ENCODE measurements at regions not wholly inside any gene's neighbourhood (a gene's known extent, or its start where the extent isn't known, plus 50 kb on each side); places are given as distances from the start of the nearest gene placed in this dataset.
"Not testable (repeated sequence)": the region's sequence is repeated elsewhere in the genome, so short reads cannot be mapped to it uniquely, and the experiment has no call there.

DNA sequence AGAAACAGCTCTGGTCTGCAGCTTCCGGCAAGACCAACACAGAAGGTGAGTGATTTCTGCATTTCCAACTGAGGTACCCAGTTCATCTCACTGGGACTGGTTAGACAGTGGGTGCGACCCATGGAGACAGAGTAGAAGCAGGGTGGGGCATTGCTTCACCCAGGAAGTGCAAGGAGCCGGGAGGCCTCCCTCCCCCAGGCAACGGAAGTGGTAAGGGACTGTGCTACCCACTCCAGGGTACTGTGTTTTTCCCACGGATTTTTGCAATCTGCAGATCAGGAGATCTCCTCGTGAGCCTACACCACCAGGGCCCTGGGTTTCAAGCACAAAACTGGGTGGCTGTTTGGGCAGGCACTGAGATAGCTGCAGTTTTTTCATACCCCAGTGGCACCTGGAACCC is 929.9 kb downstream of the SLITRK1 start:
- H3K4me3 ChIP-seq (ENCODE audit: low read length) = not testable (repeated sequence)

DNA sequence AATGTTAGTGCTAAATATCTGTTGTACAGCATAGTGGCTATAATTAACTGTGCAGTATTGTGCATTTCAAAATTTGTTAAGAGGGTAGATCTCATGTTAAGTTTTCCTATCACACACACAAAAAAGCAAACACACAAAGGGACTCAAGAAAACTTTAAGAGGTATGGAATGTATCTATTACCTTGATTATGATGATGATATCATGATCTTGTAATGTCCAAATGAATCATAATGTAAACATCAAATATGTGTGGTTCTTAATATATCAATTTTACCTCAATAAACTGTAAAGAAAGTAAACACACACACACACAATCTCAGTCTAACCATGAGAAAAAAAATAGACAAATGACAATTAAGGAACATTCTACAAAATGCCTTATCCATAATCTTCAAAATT is 934.6 kb downstream of the SLITRK1 start:
- Histone ChIP-seq H3K27ac (ENCODE audit: low read length) (no peak overlapping the region), H3K9me3 (ENCODE audit: control insufficient read depth, low read depth, low read length) (no peaks in the 10 kb centered on the region), H3K4me3 (ENCODE audit: low read length) (no peak overlapping the region), H3K36me3 (ENCODE audit: control insufficient read depth, insufficient read depth, low read length) (no peaks in the 10 kb centered on the region), H3K4me1 (ENCODE audit: control insufficient read depth, insufficient read depth, low read length) (no peaks in the 10 kb centered on the region), H3K27me3 (ENCODE audit: control insufficient read depth, insufficient read depth, low read length) (no peaks in the 10 kb centered on the region)
- DNase-seq = no peak

More for the DNA sequence above, 929.9 kb downstream of the SLITRK1 start:
- not testable (repeated sequence) for H3K27ac ChIP-seq (ENCODE audit: low read length); H3K27me3 ChIP-seq (ENCODE audit: control insufficient read depth, insufficient read depth, low read length); H3K4me1 ChIP-seq (ENCODE audit: control insufficient read depth, insufficient read depth, low read length); H3K36me3 ChIP-seq (ENCODE audit: control insufficient read depth, insufficient read depth, low read length); H3K9me3 ChIP-seq (ENCODE audit: control insufficient read depth, low read depth, low read length); DNase-seq
- no CpG with 5 or more reads among the region's 6 CpGs for WGBS (ENCODE audit: insufficient coverage, low lambda C conversion rate)

DNA sequence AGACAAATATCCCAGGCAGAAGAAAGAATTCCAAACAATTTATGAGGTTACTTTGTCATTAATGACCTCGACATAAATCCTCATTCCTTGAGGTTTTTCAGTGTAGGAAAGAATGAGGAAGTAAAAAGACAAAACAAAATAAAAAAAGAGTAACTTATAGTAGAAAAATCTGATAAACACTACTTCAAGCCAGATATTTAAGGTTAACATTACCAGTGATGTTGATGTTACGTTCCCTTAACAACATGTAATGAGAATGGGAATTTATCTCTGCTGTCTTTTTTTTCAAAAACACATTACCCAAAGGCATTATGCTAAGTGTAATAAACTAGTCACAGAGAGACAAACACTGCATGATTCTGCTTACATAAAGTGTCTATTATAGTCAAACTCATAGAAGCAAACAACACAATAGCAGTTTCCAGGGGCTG is 935.1 kb downstream of the SLITRK1 start:
- no peaks in the 10 kb centered on the region for H3K4me1 ChIP-seq (ENCODE audit: control insufficient read depth, insufficient read depth, low read length)
- DNase-seq = no peak
- H3K27me3 ChIP-seq (ENCODE audit: control insufficient read depth, insufficient read depth, low read length) = no peaks in the 10 kb centered on the region
- H3K27ac ChIP-seq (ENCODE audit: low read length) = no peak overlapping the region
- no peaks in the 10 kb centered on the region for H3K36me3 ChIP-seq (ENCODE audit: control insufficient read depth, insufficient read depth, low read length)
- no CpG with 5 or more reads among the region's 2 CpGs for WGBS (ENCODE audit: insufficient coverage, low lambda C conversion rate)
- no peaks in the 10 kb centered on the region for H3K9me3 ChIP-seq (ENCODE audit: control insufficient read depth, low read depth, low read length)
- H3K4me3 ChIP-seq (ENCODE audit: low read length) = no peak overlapping the region

DNA sequence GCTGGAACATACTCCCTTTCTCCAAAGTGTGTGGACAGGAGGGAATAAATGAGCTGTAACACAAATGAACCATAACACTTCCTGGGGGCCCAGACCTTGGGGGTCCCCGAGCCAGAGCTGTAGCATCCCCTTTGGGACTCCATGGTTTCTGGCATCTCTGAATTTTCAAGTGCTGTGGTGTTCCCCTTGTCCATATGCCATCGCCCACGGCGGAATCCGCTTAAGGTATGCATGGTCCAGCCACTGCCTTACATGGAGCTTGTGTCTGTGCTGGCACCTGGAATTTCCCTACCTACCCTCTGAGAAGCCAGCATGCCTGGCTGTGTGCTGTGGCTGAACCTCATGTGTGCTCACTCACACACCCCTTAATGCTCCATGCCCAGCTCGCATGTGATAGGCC is 943.6 kb downstream of the SLITRK1 start:
- Histone ChIP-seq H3K36me3 (ENCODE audit: control insufficient read depth, insufficient read depth, low read length) (no peaks in the 10 kb centered on the region), H3K27me3 (ENCODE audit: control insufficient read depth, insufficient read depth, low read length) (no peaks in the 10 kb centered on the region), H3K4me3 (ENCODE audit: low read length) (no peak overlapping the region), H3K4me1 (ENCODE audit: control insufficient read depth, insufficient read depth, low read length) (no peaks in the 10 kb centered on the region), H3K9me3 (ENCODE audit: control insufficient read depth, low read depth, low read length) (no peaks in the 10 kb centered on the region), H3K27ac (ENCODE audit: low read length) (no peak overlapping the region)
- no peak for DNase-seq
- WGBS (ENCODE audit: insufficient coverage, low lambda C conversion rate) = no CpG with 5 or more reads among the region's 6 CpGs

DNA sequence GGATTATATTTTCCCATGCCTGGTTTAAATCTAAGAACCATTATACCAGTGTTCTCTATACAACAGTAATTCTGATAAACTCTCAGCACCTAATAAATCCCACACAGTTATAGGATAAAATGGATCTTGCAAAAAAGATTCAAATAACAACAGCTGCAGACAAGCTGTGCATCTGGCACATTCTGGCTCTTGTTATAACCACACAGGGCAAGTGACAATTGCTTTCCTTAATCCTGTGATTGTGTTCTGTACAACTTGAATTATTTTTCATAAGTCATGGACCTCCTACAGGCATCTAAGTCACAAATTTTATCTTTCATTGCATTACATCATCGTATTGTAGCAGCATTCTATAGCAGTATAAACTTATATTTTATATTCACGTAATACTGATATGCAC is 948.3 kb downstream of the SLITRK1 start:
- no peak for DNase-seq

DNA sequence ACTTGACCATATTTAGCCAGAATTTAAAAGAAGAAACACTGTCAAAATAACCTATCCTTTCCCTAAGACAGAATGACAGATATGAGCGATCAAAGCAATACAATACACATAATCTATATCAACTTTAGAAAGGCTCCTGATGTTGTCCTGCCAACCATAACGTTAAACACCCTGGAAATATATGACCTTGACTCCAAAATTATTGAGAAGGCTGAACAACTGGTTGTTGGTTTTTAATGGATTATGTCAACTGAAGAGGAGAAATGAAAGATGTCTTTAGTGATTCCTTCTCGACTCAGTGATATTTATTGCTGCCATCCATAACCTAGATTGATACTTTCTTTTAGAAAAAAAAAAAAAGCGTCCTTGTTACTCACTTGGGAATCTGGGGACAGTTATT is 957.2 kb downstream of the SLITRK1 start:
- no peaks in the 10 kb centered on the region for H3K27me3 ChIP-seq (ENCODE audit: control insufficient read depth, insufficient read depth, low read length)
- no peaks in the 10 kb centered on the region for H3K36me3 ChIP-seq (ENCODE audit: control insufficient read depth, insufficient read depth, low read length)
- DNase-seq = no peak
- H3K4me3 ChIP-seq (ENCODE audit: low read length) = no peak overlapping the region
- no peaks in the 10 kb centered on the region for H3K4me1 ChIP-seq (ENCODE audit: control insufficient read depth, insufficient read depth, low read length)
- H3K27ac ChIP-seq (ENCODE audit: low read length) = no peak overlapping the region
- H3K9me3 ChIP-seq (ENCODE audit: control insufficient read depth, low read depth, low read length) = no peaks in the 10 kb centered on the region
- 100% methylated on average over 1 of the region's 4 CpGs for WGBS (ENCODE audit: insufficient coverage, low lambda C conversion rate)

More for the DNA sequence above, 948.3 kb downstream of the SLITRK1 start:
- WGBS (ENCODE audit: insufficient coverage, low lambda C conversion rate) = 89% methylated on average over 2 of the region's 2 CpGs
- H3K4me1 ChIP-seq (ENCODE audit: control insufficient read depth, insufficient read depth, low read length) = no peaks in the 10 kb centered on the region
- no peak overlapping the region for H3K27ac ChIP-seq (ENCODE audit: low read length)
- H3K4me3 ChIP-seq (ENCODE audit: low read length) = no peak overlapping the region
- H3K9me3 ChIP-seq (ENCODE audit: control insufficient read depth, low read depth, low read length) = no peaks in the 10 kb centered on the region
- no peaks in the 10 kb centered on the region for H3K36me3 ChIP-seq (ENCODE audit: control insufficient read depth, insufficient read depth, low read length)
- H3K27me3 ChIP-seq (ENCODE audit: control insufficient read depth, insufficient read depth, low read length) = no peaks in the 10 kb centered on the region

DNA sequence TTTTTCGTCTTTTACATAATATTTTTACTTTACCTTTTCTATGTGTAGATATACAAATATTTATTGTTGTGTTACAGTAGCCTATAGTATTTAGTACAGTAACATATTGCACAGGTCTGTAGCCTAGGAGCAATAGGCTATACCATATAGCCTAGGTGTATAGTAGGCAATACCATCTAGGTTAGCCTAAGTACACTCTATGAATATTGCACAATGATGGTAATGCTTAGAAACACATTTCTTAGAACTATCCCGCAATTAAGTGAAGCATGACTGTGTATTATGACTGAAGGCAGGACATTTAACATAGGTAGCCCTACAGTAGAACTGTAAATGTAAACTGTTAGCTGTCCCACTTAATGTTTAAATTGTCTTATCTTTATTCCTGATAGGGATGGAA is 964.3 kb downstream of the SLITRK1 start:
- WGBS (ENCODE audit: insufficient coverage, low lambda C conversion rate) = 60% methylated on average over 1 of the region's 2 CpGs
- H3K36me3 ChIP-seq (ENCODE audit: control insufficient read depth, insufficient read depth, low read length) = no peaks in the 10 kb centered on the region
- no peaks in the 10 kb centered on the region for H3K4me1 ChIP-seq (ENCODE audit: control insufficient read depth, insufficient read depth, low read length)
- H3K9me3 ChIP-seq (ENCODE audit: control insufficient read depth, low read depth, low read length) = no peaks in the 10 kb centered on the region
- H3K4me3 ChIP-seq (ENCODE audit: low read length) = no peak overlapping the region
- no peak for DNase-seq
- H3K27ac ChIP-seq (ENCODE audit: low read length) = no peak overlapping the region
- no peaks in the 10 kb centered on the region for H3K27me3 ChIP-seq (ENCODE audit: control insufficient read depth, insufficient read depth, low read length)

DNA sequence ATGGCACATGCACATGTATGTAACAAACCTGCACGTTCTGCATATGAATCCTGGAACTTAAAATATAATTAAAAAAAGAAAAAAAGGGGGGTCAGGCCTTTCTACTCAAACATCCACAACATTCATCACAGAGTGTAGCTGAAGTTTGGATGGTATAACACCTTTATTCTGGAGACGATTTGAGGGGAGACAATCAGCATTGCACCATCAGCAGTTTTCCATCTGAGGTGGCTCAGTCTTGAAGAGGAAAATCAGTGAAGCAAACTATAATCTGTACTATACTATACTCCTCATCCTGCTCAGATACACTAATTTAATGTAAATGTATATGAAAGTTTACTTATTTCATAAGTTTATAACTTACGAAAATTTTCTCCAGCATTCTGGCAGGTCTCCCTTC is 969.7 kb downstream of the SLITRK1 start:
- WGBS (ENCODE audit: insufficient coverage, low lambda C conversion rate) = 100% methylated on average over 1 of the region's 3 CpGs
- Histone ChIP-seq H3K4me1 (ENCODE audit: control insufficient read depth, insufficient read depth, low read length) (no peaks in the 10 kb centered on the region), H3K4me3 (ENCODE audit: low read length) (no peak overlapping the region), H3K27me3 (ENCODE audit: control insufficient read depth, insufficient read depth, low read length) (no peaks in the 10 kb centered on the region), H3K9me3 (ENCODE audit: control insufficient read depth, low read depth, low read length) (no peaks in the 10 kb centered on the region), H3K27ac (ENCODE audit: low read length) (no peak overlapping the region), H3K36me3 (ENCODE audit: control insufficient read depth, insufficient read depth, low read length) (no peaks in the 10 kb centered on the region)
- DNase-seq = no peak

DNA sequence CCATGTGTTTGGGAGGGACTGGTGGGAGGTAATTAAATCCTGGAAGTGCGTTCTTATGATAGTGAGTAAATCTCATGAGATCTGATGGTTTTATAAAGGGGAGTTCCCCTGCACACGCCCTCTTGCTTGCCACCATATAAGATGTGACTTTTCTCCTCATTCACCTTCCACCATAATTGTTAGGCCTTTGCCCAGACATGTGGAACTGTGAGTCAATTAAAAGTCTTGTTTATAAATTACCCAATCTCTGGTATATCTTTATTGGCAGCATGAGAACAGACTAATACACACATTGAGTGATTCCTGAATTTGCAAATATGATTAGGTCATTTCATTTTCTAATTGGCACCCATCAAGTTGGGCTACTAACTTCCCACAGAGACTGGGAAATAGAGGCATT is 977.2 kb downstream of the SLITRK1 start:
- H3K4me1 ChIP-seq (ENCODE audit: control insufficient read depth, insufficient read depth, low read length) = no peaks in the 10 kb centered on the region
- no peaks in the 10 kb centered on the region for H3K9me3 ChIP-seq (ENCODE audit: control insufficient read depth, low read depth, low read length)
- DNase-seq = no peak
- no peaks in the 10 kb centered on the region for H3K27me3 ChIP-seq (ENCODE audit: control insufficient read depth, insufficient read depth, low read length)
- no CpG with 5 or more reads among the region's 2 CpGs for WGBS (ENCODE audit: insufficient coverage, low lambda C conversion rate)
- no peak overlapping the region for H3K27ac ChIP-seq (ENCODE audit: low read length)
- no peak overlapping the region for H3K4me3 ChIP-seq (ENCODE audit: low read length)
- H3K36me3 ChIP-seq (ENCODE audit: control insufficient read depth, insufficient read depth, low read length) = no peaks in the 10 kb centered on the region

DNA sequence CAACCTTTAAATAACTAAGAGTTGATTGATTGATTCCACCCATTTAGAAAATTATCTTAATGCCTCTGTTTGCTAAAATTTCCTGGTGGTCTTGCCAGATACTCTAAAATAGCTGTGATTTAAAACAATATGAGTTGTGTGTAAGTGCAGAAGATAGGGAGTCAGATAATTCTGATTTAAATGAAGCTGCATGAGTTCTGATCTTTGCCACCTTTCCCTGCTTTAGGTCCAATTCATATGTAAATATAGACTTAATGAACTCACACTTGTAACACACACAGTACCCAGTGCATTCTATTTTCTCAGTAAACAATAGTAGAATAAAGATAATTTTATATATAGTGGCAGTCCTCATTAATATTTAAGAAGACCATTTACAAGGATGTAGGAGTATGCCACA is 981.8 kb downstream of the SLITRK1 start:
- no peaks in the 10 kb centered on the region for H3K4me1 ChIP-seq (ENCODE audit: control insufficient read depth, insufficient read depth, low read length)
- no peak overlapping the region for H3K4me3 ChIP-seq (ENCODE audit: low read length)
- no peaks in the 10 kb centered on the region for H3K27me3 ChIP-seq (ENCODE audit: control insufficient read depth, insufficient read depth, low read length)
- H3K27ac ChIP-seq (ENCODE audit: low read length) = no peak overlapping the region
- no peak for DNase-seq
- H3K36me3 ChIP-seq (ENCODE audit: control insufficient read depth, insufficient read depth, low read length) = no peaks in the 10 kb centered on the region
- H3K9me3 ChIP-seq (ENCODE audit: control insufficient read depth, low read depth, low read length) = no peaks in the 10 kb centered on the region

DNA sequence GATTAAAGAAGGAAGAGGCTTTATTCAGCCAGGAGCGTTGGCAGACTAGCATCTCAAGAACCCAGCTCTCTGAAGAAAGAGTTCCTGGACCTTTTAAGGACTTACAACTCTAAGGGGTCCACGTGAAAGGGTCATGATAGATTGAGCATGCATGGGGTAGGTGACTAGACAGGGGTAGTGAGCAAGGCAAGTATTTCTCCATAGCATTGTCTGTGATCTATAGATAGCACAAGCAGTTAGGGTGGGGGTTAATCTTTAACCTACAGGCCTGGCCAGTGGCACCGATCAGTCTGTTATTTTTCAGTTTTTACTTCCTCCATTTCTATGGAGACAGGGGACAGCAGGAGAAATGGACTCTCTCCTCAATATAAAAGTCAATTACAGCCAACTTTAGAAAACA is 983.7 kb downstream of the SLITRK1 start:
- H3K27me3 ChIP-seq (ENCODE audit: control insufficient read depth, insufficient read depth, low read length) = no peaks in the 10 kb centered on the region
- no peaks in the 10 kb centered on the region for H3K9me3 ChIP-seq (ENCODE audit: control insufficient read depth, low read depth, low read length)
- no peaks in the 10 kb centered on the region for H3K4me1 ChIP-seq (ENCODE audit: control insufficient read depth, insufficient read depth, low read length)
- H3K27ac ChIP-seq (ENCODE audit: low read length) = no peak overlapping the region
- no peaks in the 10 kb centered on the region for H3K36me3 ChIP-seq (ENCODE audit: control insufficient read depth, insufficient read depth, low read length)
- H3K4me3 ChIP-seq (ENCODE audit: low read length) = no peak overlapping the region
- DNase-seq = no peak
- no CpG with 5 or more reads among the region's 3 CpGs for WGBS (ENCODE audit: insufficient coverage, low lambda C conversion rate)
